ENCODE measurements at regions not wholly inside any gene's neighbourhood (a gene's known extent, or its start where the extent isn't known, plus 50 kb on each side); places are given as distances from the start of the nearest gene placed in this dataset.

GRCh38 chr13:79226938-79227337 is 179.1 kb downstream of the RBM26 start:
- Histone ChIP-seq H3K4me1 (no peaks in the 10 kb centered on the region), H3K27me3 (no peaks in the 10 kb centered on the region), H3K4me3 (no peak overlapping the region), H3K27ac (no peak overlapping the region), H3K9me3 (no peaks in the 10 kb centered on the region), H3K36me3 (ENCODE audit: low read depth, missing control alignments) (no peaks in the 10 kb centered on the region)
- 62 to 67% methylated on average over 7 of the region's 7 CpGs for WGBS, 2 donors
- no peak for DNase-seq
- no peak for TF ChIP-seq POLR2A (IDR thresholded peaks at IDR 0.05)
- intact Hi-C loops (cut with DNase I; ENCODE audit: low total_unique reads), result no loop called here

GRCh38 chr13:79226250-79226649 is 179.8 kb downstream of the RBM26 start:
- DNase-seq, result no peak
- Histone ChIP-seq H3K36me3 (ENCODE audit: low read depth, missing control alignments) (no peaks in the 10 kb centered on the region), H3K27ac (no peak overlapping the region), H3K9me3 (no peaks in the 10 kb centered on the region), H3K4me3 (no peak overlapping the region), H3K4me1 (no peaks in the 10 kb centered on the region), H3K27me3 (no peaks in the 10 kb centered on the region)
- TF ChIP-seq POLR2A (IDR thresholded peaks at IDR 0.05), result no peak
- TF ChIP-seq CTCF (IDR thresholded peaks at IDR 0.05), result no peak
- 34 to 44% methylated on average over 8 of the region's 8 CpGs for WGBS, 2 donors
- intact Hi-C loops (cut with DNase I; ENCODE audit: low total_unique reads), result no loop called here

GRCh38 chr13:79225487-79226232 is 180.4 kb downstream of the RBM26 start:
- 67 to 84% methylated on average over 5 of the region's 5 CpGs for whole genome bisulfite sequencing, 2 donors
- no peak for DNase-seq
- Histone ChIP-seq H3K4me1 (no peaks in the 10 kb centered on the region), H3K36me3 (ENCODE audit: low read depth, missing control alignments) (no peaks in the 10 kb centered on the region), H3K4me3 (no peak overlapping the region), H3K27me3 (no peaks in the 10 kb centered on the region), H3K27ac (no peak overlapping the region), H3K9me3 (no peaks in the 10 kb centered on the region)
- TF ChIP-seq CTCF (IDR thresholded peaks at IDR 0.05) (no peak), POLR2A (IDR thresholded peaks at IDR 0.05) (no peak)
- intact Hi-C loops (cut with DNase I; ENCODE audit: low total_unique reads), result no loop called here

- TF ChIP-seq POLR2A (IDR thresholded peaks at IDR 0.05), result no peak
- TF ChIP-seq CTCF (IDR thresholded peaks at IDR 0.05), result no peak
- H3K4me3 ChIP-seq, result no peak overlapping the region
- H3K9me3 ChIP-seq, result no peaks in the 10 kb centered on the region
- DNase-seq, result no peak
- no peaks in the 10 kb centered on the region for H3K36me3 ChIP-seq (ENCODE audit: low read depth, missing control alignments)
- H3K27me3 ChIP-seq, result no peaks in the 10 kb centered on the region
- no peaks in the 10 kb centered on the region for H3K4me1 ChIP-seq
- intact Hi-C loops (cut with DNase I; ENCODE audit: low total_unique reads), result no loop called here
- H3K27ac ChIP-seq, result no peak overlapping the region
- WGBS, 2 donors, result 89 to 94% methylated on average over 4 of the region's 4 CpGs
These were observed 183.4 kb downstream of the RBM26 start for GRCh38 chr13:79222427-79223205.

- TF ChIP-seq CTCF (IDR thresholded peaks at IDR 0.05) (no peak), POLR2A (IDR thresholded peaks at IDR 0.05) (no peak)
- Histone ChIP-seq H3K4me3 (no peak overlapping the region), H3K4me1 (no peaks in the 10 kb centered on the region), H3K36me3 (ENCODE audit: low read depth, missing control alignments) (no peaks in the 10 kb centered on the region), H3K27ac (no peak overlapping the region), H3K27me3 (no peaks in the 10 kb centered on the region), H3K9me3 (no peaks in the 10 kb centered on the region)
- 67 to 82% methylated on average over 10 of the region's 10 CpGs for WGBS, 2 donors
- DNase-seq, result no peak
- intact Hi-C loops (cut with DNase I; ENCODE audit: low total_unique reads), result no loop called here
These were observed 193.9 kb downstream of the RBM26 start for GRCh38 chr13:79212064-79212619.
